Ishikawa (cell line): ENCODE measurements at regions not wholly inside any gene's neighbourhood (a gene's known extent, or its start where the extent isn't known, plus 50 kb on each side); places are given as distances from the start of the nearest gene placed in this dataset.

Experiments
- EP300 ChIP-seq: IDR thresholded peaks from 2 replicates; pipeline ENCODE4 v1.6.1; 2012; ENCODE audit warnings: borderline replicate concordance
- RAD21 ChIP-seq: IDR thresholded peaks from 2 replicates; pipeline ENCODE4 v1.6.1; 2012; ENCODE audit warnings: low read depth
- TEAD4 ChIP-seq: IDR thresholded peaks from 2 replicates; pipeline ENCODE4 v1.6.1; 2012
- TF ChIP-seq, protein P1 (sequence below): IDR thresholded peaks from 2 replicates; pipeline ENCODE4 v1.6.1; 2012; ENCODE audit warnings: low read depth, mild to moderate bottlenecking

DNA sequence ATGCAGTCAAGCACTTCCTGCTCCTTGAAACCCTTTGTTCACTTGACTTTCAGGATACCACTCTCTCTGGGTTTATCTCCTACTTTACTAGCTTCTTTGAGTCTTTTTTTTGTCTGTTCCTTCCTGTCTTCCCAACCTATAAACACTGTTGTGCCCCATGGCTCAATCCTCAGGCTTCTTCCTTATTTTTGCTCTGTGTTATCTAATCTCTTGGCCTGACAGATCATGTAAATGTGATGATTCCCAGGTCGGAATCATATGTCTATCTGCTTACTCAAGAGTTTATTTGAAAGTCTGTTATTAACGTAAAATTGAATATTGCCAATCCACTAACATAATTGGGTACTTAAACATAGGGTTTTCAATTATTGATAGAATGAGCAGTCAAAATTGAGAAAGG lies 171.7 kb upstream of the ST6GALNAC5 start:
- TF ChIP-seq RAD21 (no peak), EP300 (no peak), TEAD4 (no peak)
- TF ChIP-seq, protein P1, sequence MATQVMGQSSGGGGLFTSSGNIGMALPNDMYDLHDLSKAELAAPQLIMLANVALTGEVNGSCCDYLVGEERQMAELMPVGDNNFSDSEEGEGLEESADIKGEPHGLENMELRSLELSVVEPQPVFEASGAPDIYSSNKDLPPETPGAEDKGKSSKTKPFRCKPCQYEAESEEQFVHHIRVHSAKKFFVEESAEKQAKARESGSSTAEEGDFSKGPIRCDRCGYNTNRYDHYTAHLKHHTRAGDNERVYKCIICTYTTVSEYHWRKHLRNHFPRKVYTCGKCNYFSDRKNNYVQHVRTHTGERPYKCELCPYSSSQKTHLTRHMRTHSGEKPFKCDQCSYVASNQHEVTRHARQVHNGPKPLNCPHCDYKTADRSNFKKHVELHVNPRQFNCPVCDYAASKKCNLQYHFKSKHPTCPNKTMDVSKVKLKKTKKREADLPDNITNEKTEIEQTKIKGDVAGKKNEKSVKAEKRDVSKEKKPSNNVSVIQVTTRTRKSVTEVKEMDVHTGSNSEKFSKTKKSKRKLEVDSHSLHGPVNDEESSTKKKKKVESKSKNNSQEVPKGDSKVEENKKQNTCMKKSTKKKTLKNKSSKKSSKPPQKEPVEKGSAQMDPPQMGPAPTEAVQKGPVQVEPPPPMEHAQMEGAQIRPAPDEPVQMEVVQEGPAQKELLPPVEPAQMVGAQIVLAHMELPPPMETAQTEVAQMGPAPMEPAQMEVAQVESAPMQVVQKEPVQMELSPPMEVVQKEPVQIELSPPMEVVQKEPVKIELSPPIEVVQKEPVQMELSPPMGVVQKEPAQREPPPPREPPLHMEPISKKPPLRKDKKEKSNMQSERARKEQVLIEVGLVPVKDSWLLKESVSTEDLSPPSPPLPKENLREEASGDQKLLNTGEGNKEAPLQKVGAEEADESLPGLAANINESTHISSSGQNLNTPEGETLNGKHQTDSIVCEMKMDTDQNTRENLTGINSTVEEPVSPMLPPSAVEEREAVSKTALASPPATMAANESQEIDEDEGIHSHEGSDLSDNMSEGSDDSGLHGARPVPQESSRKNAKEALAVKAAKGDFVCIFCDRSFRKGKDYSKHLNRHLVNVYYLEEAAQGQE = no peak
